Smooth muscle cell (in vitro differentiated cells): ENCODE measurements at regions not wholly inside any gene's neighbourhood (a gene's known extent, or its start where the extent isn't known, plus 50 kb on each side); places are given as distances from the start of the nearest gene placed in this dataset.

ENCODE experiments used
- DNase-seq: peaks from one replicate; lab custom pipeline; 2025; ENCODE audit not compliant: unreplicated experiment; lab: John Stamatoyannopoulos, UW
- H2AFZ ChIP-seq: fragments of 200-600 bp; sonication (generic); 2 replicates; pipeline ENCODE4 v1.6.0; 2016; ENCODE audit warnings: antibody characterized with exemption, low read depth, mild to moderate bottlenecking
- H3F3A ChIP-seq: fragments of 200-600 bp; sonication (generic); 2 replicates; pipeline ENCODE4 v1.6.0; 2017; ENCODE audit warnings: antibody characterized with exemption, low read depth
- H3K27ac ChIP-seq: fragments of 200-600 bp; sonication (generic); 2 replicates; pipeline ENCODE4 v1.5.1; 2016; ENCODE audit warnings: low read depth, mild to moderate bottlenecking
- H3K27me3 ChIP-seq: fragments of 200-600 bp; sonication (generic); 2 replicates; pipeline ENCODE4 v1.6.1; 2016; ENCODE audit warnings: low read depth, mild to moderate bottlenecking
- H3K36me3 ChIP-seq: fragments of 200-600 bp; sonication (generic); 2 replicates; pipeline ENCODE4 v1.5.1; 2016; ENCODE audit warnings: low read depth
- H3K4me1 ChIP-seq: fragments of 200-600 bp; sonication (generic); 2 replicates; pipeline ENCODE4 v1.5.1; 2016; ENCODE audit warnings: low read depth
- H3K4me2 ChIP-seq: fragments of 200-600 bp; sonication (generic); 2 replicates; pipeline ENCODE4 v1.6.0; 2016; ENCODE audit warnings: mild to moderate bottlenecking
- H3K4me3 ChIP-seq: fragments of 200-600 bp; sonication (generic); 2 replicates; pipeline ENCODE4 v1.5.1; 2016; ENCODE audit warnings: mild to moderate bottlenecking
- H3K79me2 ChIP-seq: fragments of 200-600 bp; sonication (generic); 2 replicates; pipeline ENCODE4 v1.6.0; 2016; ENCODE audit warnings: low read depth, mild to moderate bottlenecking
- H3K9ac ChIP-seq: fragments of 200-600 bp; sonication (generic); 2 replicates; pipeline ENCODE4 v1.6.0; 2016; ENCODE audit warnings: low read depth
- H3K9me3 ChIP-seq: fragments of 200-600 bp; sonication (generic); replicated peaks from 2 replicates; pipeline ENCODE4 v1.5.1; 2016; ENCODE audit warnings: low read depth
- H4K20me1 ChIP-seq: fragments of 200-600 bp; sonication (generic); 2 replicates; pipeline ENCODE4 v1.6.0; 2016; ENCODE audit warnings: low read depth
- CTCF ChIP-seq: fragments of 200-600 bp; sonication (generic); IDR thresholded peaks from 2 replicates; pipeline ENCODE4 v1.5.1; 2017; ENCODE audit warnings: borderline replicate concordance, mild to moderate bottlenecking, antibody characterized with exemption; ENCODE audit not compliant: insufficient read depth, poor library complexity, severe bottlenecking
- WGBS: methylation state at CpG from one replicate; pipeline ENCODE4 v1.1.7; 2016; ENCODE audit warnings: low lambda C conversion rate; 5-methylcytosine and 5-hydroxymethylcytosine counted together

GRCh38 chr2:215724146-215724545 lies 288.3 kb upstream of the FN1 start:
- no peak overlapping the region for H3K4me3 ChIP-seq
- no peaks in the 10 kb centered on the region for H3K27me3 ChIP-seq
- H4K20me1 ChIP-seq = no peaks in the 10 kb centered on the region
- 97% methylated on average over 5 of the region's 5 CpGs for WGBS
- no peaks in the 10 kb centered on the region for H3K4me1 ChIP-seq
- no peak overlapping the region for H3K9ac ChIP-seq
- no peaks in the 10 kb centered on the region for H3K36me3 ChIP-seq
- H3K79me2 ChIP-seq = no peaks in the 10 kb centered on the region
- H2AFZ ChIP-seq = no peak overlapping the region
- peaks cover 38% of the 10 kb centered on the region for H3F3A ChIP-seq
- H3K4me2 ChIP-seq = no peak overlapping the region
- H3K27ac ChIP-seq = peak overlapping the region; percentile 73
- no peak for DNase-seq
- no peaks in the 10 kb centered on the region for H3K9me3 ChIP-seq
- TF ChIP-seq CTCF = no peak

GRCh38 chr2:215723631-215724011 lies 287.8 kb upstream of the FN1 start:
- H2AFZ ChIP-seq = no peak overlapping the region

GRCh38 chr2:215722986-215723630 lies 287.2 kb upstream of the FN1 start:
- no peak for DNase-seq
- WGBS = 27% methylated on average over 2 of the region's 2 CpGs
- H3K4me1 ChIP-seq = no peaks in the 10 kb centered on the region

More at GRCh38 chr2:215723631-215724011, 287.8 kb upstream of the FN1 start:
- Histone ChIP-seq H3K27ac (peak overlapping the region; percentile 73), H3K4me1 (no peaks in the 10 kb centered on the region), H3K9ac (no peak overlapping the region), H3K36me3 (no peaks in the 10 kb centered on the region), H3K9me3 (no peaks in the 10 kb centered on the region), H3K27me3 (no peaks in the 10 kb centered on the region), H4K20me1 (no peaks in the 10 kb centered on the region), H3F3A (peaks cover 38% of the 10 kb centered on the region), H3K79me2 (no peaks in the 10 kb centered on the region), H3K4me3 (no peak overlapping the region), H3K4me2 (peak overlapping the region; percentile 40)
- no peak for TF ChIP-seq CTCF
- 95% methylated on average over 3 of the region's 3 CpGs for WGBS
- DNase-seq = no peak

More at GRCh38 chr2:215722986-215723630, 287.2 kb upstream of the FN1 start:
- H3K4me3 ChIP-seq = no peak overlapping the region
- H2AFZ ChIP-seq = no peak overlapping the region
- no peaks in the 10 kb centered on the region for H3K79me2 ChIP-seq
- peaks cover 38% of the 10 kb centered on the region for H3F3A ChIP-seq
- no peaks in the 10 kb centered on the region for H3K9me3 ChIP-seq
- peak overlapping the region; percentile 73 for H3K27ac ChIP-seq
- H4K20me1 ChIP-seq = no peaks in the 10 kb centered on the region
- H3K9ac ChIP-seq = no peak overlapping the region
- H3K4me2 ChIP-seq = peak overlapping the region; percentile 40
- H3K36me3 ChIP-seq = no peaks in the 10 kb centered on the region
- H3K27me3 ChIP-seq = no peaks in the 10 kb centered on the region
- TF ChIP-seq CTCF = no peak
